AG04449 (cell line): ENCODE measurements at regions not wholly inside any gene's neighbourhood (a gene's known extent, or its start where the extent isn't known, plus 50 kb on each side); places are given as distances from the start of the nearest gene placed in this dataset.

ENCODE experiments used
- CTCF ChIA-PET: fragments of 350-600 bp; formaldehyde crosslinking; extraction: SDS; loops from one replicate; lab custom pipeline; 2021; ENCODE audit warnings: antibody characterized with exemption; lab: Yijun Ruan, JAX
- POLR2A ChIA-PET: fragments of 400-600, 350-600 bp; formaldehyde crosslinking; extraction: SDS; loops from one replicate; lab custom pipeline; 2020; ENCODE audit warnings: antibody characterized with exemption, inconsistent platforms; lab: Yijun Ruan, JAX
- DNase-seq: peaks from one replicate; pipeline ENCODE4 v3.0.0-alpha.2; 2010; ENCODE audit warnings: low read depth, low spot score
- H3K4me3 ChIP-seq: 2 replicates; pipeline ENCODE4 v1.5.1; 2011; ENCODE audit warnings: low read depth, mild to moderate bottlenecking, control low read depth, low read length
- TF ChIP-seq, protein P1 (sequence below): IDR thresholded peaks from one replicate; pipeline ENCODE4 v1.5.1; 2011; ENCODE audit warnings: mild to moderate bottlenecking, moderate library complexity, low read length, control low read depth, inconsistent platforms; ENCODE audit not compliant: insufficient read depth; ENCODE audit errors: missing control alignments

DNA sequence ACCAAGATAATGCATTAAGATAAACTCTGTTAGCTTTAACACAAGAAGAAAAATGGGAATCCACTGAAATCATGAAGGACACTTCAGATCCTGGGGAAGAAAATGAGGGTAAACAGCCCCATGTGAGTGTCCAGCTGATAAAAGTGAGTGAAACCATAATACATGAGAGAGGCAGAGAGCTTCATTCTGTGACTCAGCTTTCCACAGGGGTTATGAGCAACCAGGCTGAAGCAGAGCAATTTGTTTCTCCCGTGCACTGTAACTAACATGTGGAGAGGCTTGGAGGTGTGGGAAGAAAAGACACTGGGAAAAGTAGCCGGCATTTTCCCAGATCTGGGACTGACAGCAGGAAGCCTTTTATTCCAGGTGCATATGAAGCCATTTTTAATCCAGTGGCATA is 971.7 kb downstream of the ANKRD7 start:
- ChIA-PET CTCF (no interaction called here), POLR2A (no interaction called here)
- no peak for DNase-seq
- no peak overlapping the region for H3K4me3 ChIP-seq
- TF ChIP-seq, protein P1, sequence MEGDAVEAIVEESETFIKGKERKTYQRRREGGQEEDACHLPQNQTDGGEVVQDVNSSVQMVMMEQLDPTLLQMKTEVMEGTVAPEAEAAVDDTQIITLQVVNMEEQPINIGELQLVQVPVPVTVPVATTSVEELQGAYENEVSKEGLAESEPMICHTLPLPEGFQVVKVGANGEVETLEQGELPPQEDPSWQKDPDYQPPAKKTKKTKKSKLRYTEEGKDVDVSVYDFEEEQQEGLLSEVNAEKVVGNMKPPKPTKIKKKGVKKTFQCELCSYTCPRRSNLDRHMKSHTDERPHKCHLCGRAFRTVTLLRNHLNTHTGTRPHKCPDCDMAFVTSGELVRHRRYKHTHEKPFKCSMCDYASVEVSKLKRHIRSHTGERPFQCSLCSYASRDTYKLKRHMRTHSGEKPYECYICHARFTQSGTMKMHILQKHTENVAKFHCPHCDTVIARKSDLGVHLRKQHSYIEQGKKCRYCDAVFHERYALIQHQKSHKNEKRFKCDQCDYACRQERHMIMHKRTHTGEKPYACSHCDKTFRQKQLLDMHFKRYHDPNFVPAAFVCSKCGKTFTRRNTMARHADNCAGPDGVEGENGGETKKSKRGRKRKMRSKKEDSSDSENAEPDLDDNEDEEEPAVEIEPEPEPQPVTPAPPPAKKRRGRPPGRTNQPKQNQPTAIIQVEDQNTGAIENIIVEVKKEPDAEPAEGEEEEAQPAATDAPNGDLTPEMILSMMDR: no peak

DNA sequence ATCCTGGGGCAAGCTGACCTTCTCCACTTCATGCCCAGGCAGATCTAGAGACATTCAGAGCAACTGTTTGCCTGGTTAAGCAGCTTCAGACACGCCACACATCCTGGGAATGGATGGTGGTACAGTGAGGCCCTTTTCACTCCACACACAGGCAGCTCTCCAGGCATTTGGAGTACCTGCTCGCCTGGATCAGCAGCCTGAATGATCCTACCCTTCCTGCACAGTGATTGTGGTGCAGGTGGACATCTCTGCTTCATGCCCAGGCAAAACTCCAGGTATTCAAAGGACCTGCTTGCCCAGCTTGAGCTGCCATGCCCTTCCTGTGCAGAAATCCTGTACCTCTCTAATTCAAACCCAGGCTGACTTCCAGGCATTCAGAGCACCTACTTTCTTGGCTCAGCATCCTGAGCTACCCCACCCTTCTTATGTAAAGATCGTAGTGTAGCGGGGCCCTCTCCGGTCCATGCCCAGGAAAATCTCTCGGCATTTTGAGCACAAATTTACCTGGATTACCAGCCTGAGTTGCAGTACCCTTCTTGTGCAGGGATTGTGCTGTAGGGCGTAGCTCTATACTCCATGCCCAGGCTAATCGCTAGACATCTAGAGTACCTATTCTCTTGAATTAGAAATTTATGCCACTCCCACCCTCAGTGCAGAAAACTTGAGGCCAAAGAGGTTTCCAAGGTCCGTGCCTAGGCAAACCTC is 972.8 kb downstream of the ANKRD7 start:
- no peak for DNase-seq
- ChIA-PET CTCF (no interaction called here), POLR2A (no interaction called here)
- no peak overlapping the region for H3K4me3 ChIP-seq
- TF ChIP-seq, protein P1: no peak

DNA sequence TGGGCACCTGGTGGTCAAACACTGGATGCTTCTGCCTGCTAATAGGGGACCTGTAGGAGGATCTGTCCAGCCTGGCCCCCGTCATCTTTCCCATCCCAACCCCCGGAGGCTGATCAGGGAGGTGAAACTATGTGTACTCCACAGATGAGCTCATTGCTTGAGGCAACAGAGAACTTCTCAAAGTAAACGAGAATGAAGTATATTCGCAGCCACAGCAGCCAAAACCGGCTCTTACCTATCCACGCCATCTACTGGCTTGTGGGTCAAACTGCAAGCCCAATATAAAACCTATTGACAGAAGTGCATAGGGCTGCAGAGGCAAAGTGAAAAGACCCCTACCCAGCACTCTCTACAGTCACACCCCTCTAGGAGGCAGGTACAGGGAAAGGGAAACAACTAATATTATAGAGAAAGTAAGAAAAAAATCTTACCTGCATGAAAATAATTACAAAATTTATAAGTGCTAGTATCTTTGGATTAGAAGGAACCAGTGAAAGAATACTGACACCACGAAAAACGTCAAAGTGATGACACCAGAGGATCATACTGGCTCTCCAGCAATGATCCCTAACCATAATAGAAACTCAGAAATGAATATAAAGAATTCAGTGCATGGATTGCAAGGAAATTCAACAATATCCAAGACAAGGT is 973.5 kb downstream of the ANKRD7 start:
- TF ChIP-seq, protein P1: no peak
- DNase-seq: no peak
- ChIA-PET CTCF (no interaction called here), POLR2A (no interaction called here)
- no peak overlapping the region for H3K4me3 ChIP-seq

DNA sequence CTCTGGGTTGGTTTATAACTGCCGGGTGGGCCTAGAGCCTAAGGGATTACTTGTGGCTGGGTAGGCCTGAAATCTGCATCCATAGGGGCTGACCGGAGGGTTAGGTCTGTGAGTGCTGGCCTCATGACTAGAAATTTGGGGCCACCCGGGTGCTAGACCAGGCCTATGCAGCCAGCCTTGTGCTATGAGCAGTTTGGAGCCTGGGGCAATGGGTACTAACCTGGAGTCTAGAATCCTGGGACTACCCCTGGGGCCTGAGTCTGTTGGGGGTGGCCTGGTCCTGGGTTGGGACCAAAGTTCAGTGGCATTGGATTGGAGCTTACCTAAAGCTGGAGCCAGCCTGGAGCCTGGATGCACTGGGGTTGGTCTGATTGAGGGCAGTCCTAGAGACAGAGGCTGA is 995.2 kb downstream of the ANKRD7 start:
- POLR2A ChIA-PET: no interaction called here
- DNase-seq: no peak
- H3K4me3 ChIP-seq: no peak overlapping the region
- TF ChIP-seq, protein P1: no peak
- CTCF ChIA-PET: no interaction called here

DNA sequence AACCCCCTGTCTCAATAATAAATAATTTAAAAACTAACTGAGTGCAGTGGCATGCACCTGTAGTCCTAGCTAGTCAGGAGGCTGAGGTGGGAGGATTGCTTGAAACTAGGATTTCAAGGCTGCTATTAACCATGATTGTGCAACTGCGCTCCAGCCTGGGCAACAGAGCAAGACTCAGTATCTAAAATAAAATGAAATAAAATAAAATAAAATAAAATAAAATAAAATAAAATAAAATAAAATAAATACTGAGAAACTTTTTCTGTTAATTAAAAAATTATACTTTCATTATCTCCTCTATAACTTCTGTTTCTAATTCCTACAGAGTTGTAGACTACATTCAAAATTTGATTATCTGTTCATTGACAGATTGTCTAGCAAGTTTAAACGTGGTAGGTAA is 999.4 kb downstream of the ANKRD7 start:
- no peak overlapping the region for H3K4me3 ChIP-seq
- TF ChIP-seq, protein P1: no peak
- ChIA-PET POLR2A (no interaction called here), CTCF (no interaction called here)
- no peak for DNase-seq

DNA sequence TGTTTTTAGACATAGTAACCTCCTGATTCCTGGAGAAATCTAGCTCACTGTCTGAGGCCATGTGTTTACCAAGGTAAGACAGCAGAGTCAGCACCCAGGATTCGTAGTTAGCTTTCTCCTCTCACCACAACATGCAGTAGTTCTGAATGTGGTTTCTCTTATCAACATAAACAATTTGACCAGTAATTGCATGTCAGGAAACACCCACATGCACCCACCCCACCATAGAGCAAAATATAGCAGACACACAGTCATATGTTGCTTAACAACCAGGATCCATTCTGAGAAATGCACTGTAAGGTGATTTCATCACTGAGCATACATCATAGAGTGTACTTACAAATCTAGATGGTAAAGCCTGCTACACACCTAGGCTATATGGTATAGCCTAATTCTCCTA is 1004.0 kb downstream of the ANKRD7 start:
- TF ChIP-seq, protein P1: no peak
- DNase-seq: no peak
- H3K4me3 ChIP-seq: no peak overlapping the region
- CTCF ChIA-PET: no interaction called here
- POLR2A ChIA-PET: no interaction called here
